Calu3 (cell line): ENCODE measurements at regions not wholly inside any gene's neighbourhood (a gene's known extent, or its start where the extent isn't known, plus 50 kb on each side); places are given as distances from the start of the nearest gene placed in this dataset.
A peak's percentile ranks its signal among the peaks of the same experiment; 100 is the strongest.

Experiments
- BruUV-seq: library from RNA; stranded (reverse); fragments of 400-500 nt; replicated peaks from 2 replicates; lab custom pipeline; 2021; lab: Mats Ljungman, UMichigan
- CTCF ChIA-PET: fragments of 300-600 bp; sonication (Branson Sonifier 250); formaldehyde crosslinking; loops from one replicate; lab custom pipeline; 2022; ENCODE audit warnings: antibody characterized with exemption; lab: Charles Lee
- DNase-seq: peaks from one replicate; pipeline ENCODE4 v3.0.0; 2022
- H3K27ac Mint-ChIP-seq: one replicate; pipeline ENCODE4 v1.8.0; 2022; ENCODE audit warnings: mixed read lengths; ENCODE audit not compliant: unreplicated experiment
- H3K27me3 Mint-ChIP-seq: one replicate; pipeline ENCODE4 v1.8.0; 2022; ENCODE audit warnings: mixed read lengths; ENCODE audit not compliant: unreplicated experiment
- H3K36me3 Mint-ChIP-seq: one replicate; pipeline ENCODE4 v1.8.0; 2022; ENCODE audit warnings: mild to moderate bottlenecking, moderate library complexity, mixed read lengths; ENCODE audit not compliant: insufficient read depth, unreplicated experiment
- H3K4me1 Mint-ChIP-seq: one replicate; pipeline ENCODE4 v1.8.0; 2022; ENCODE audit warnings: mild to moderate bottlenecking, low read depth, mixed read lengths; ENCODE audit not compliant: unreplicated experiment
- H3K4me3 Mint-ChIP-seq: one replicate; pipeline ENCODE4 v1.8.0; 2022; ENCODE audit warnings: mild to moderate bottlenecking, low read depth, moderate library complexity, mixed read lengths; ENCODE audit not compliant: unreplicated experiment
- H3K9me3 Mint-ChIP-seq: one replicate; pipeline ENCODE4 v1.8.0; 2022; ENCODE audit warnings: low read depth, mixed read lengths; ENCODE audit not compliant: unreplicated experiment
- intact Hi-C: fragments of 100-400 bp; cut with micrococcal nuclease; formaldehyde crosslinking; loops from one replicate; pipeline ENCODE4 v1.10.0; 2022; ENCODE audit not compliant: unreplicated experiment
- TF ChIP-seq, protein P1 (sequence below): fragments of 200-600 bp; IDR thresholded peaks from one replicate; pipeline ENCODE4 v1.8.0; 2022; ENCODE audit warnings: antibody characterized with exemption; ENCODE audit not compliant: unreplicated experiment

- Mint-ChIP-seq H3K9me3 (no peaks in the 10 kb centered on the region), H3K36me3 (no peaks in the 10 kb centered on the region), H3K4me3 (no peak overlapping the region), H3K27me3 (peaks cover 54% of the 10 kb centered on the region), H3K4me1 (no peaks in the 10 kb centered on the region), H3K27ac (no peak overlapping the region)
- CTCF ChIA-PET = no interaction called here
- intact Hi-C loops = no loop called here
- no peak for DNase-seq
- TF ChIP-seq, protein P1, sequence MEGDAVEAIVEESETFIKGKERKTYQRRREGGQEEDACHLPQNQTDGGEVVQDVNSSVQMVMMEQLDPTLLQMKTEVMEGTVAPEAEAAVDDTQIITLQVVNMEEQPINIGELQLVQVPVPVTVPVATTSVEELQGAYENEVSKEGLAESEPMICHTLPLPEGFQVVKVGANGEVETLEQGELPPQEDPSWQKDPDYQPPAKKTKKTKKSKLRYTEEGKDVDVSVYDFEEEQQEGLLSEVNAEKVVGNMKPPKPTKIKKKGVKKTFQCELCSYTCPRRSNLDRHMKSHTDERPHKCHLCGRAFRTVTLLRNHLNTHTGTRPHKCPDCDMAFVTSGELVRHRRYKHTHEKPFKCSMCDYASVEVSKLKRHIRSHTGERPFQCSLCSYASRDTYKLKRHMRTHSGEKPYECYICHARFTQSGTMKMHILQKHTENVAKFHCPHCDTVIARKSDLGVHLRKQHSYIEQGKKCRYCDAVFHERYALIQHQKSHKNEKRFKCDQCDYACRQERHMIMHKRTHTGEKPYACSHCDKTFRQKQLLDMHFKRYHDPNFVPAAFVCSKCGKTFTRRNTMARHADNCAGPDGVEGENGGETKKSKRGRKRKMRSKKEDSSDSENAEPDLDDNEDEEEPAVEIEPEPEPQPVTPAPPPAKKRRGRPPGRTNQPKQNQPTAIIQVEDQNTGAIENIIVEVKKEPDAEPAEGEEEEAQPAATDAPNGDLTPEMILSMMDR = no peak
- BruUV-seq = no TSS peak
Observed at GRCh38 chr9:89915187-89915586, 310.4 kb downstream of the GADD45G start.

GRCh38 chr9:89916001-89916597, 311.3 kb downstream of the GADD45G start:
- Mint-ChIP-seq H3K36me3 (no peaks in the 10 kb centered on the region), H3K4me3 (no peak overlapping the region), H3K9me3 (no peaks in the 10 kb centered on the region), H3K27ac (no peak overlapping the region), H3K4me1 (no peaks in the 10 kb centered on the region), H3K27me3 (peaks cover 54% of the 10 kb centered on the region)
- TF ChIP-seq, protein P1 = no peak
- no peak for DNase-seq
- no TSS peak for BruUV-seq
- intact Hi-C loops = no loop called here
- CTCF ChIA-PET = no interaction called here

DNA sequence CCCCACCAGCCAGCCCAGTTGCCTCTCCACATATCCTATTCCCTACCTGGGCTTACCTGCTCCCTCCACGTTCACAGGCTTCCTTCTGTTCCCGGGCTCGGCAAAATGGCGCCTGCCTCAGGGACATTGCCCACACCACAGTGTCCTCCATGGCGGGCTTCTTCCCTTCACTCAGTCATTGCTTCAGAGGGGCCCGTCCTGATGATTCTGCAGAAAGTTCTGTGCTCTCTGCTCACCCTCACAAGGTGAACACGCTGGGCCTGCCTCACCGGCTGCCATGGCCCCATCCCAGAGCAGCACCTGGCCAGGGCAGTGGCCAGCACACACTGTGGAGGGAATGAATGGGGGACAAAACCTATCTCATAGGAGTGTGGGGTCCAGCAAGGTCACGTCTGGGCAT, 313.0 kb downstream of the GADD45G start:
- Mint-ChIP-seq H3K36me3 (no peaks in the 10 kb centered on the region), H3K27ac (no peak overlapping the region), H3K4me1 (no peaks in the 10 kb centered on the region), H3K9me3 (no peaks in the 10 kb centered on the region), H3K4me3 (no peak overlapping the region), H3K27me3 (peaks cover 60% of the 10 kb centered on the region)
- CTCF ChIA-PET = interaction anchor here (1.0 kb wide), 1 partner anchor 21 kb away, joined by 3 read pairs; no protein-coding TSS in a partner anchor
- no peak for DNase-seq
- intact Hi-C loops = no loop called here
- TF ChIP-seq, protein P1 = no peak
- BruUV-seq = no TSS peak

DNA sequence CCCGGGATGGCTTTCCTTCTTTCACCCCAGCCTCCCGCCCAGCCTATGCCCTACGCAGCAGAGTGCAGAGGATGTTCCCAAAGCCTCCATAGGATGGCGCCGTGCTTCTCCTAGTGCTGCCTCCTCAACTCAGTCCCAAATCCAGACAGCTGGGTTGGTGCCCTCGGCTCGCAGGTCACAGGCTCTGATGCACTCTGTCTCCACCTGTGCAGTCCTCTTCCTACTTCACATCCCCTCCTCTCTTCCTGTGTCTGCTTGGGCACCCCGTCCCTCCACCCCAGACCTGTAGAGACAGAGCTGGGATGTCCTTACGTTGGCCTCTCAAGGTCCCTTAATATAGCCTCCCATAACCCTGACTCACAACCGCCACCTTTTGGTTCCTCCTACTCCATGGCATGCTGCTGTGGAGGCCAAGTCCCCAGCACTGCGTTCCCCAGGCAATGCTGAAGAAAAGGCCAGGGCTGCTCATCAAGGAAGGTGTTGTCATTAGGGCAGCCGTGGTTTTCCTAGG, 314.4 kb downstream of the GADD45G start:
- H3K4me3 Mint-ChIP-seq = no peak overlapping the region
- DNase-seq = peak; percentile 12
- CTCF ChIA-PET = interaction anchor here (0.6 to 1.0 kb wide), 2 partner anchors 29 to 316 kb away, joined by 3 to 5 read pairs; no protein-coding TSS in a partner anchor
- H3K9me3 Mint-ChIP-seq = no peaks in the 10 kb centered on the region
- no peaks in the 10 kb centered on the region for H3K4me1 Mint-ChIP-seq
- H3K36me3 Mint-ChIP-seq = no peaks in the 10 kb centered on the region
- TF ChIP-seq, protein P1 = no peak
- intact Hi-C loops = no loop called here
- no peak overlapping the region for H3K27ac Mint-ChIP-seq
- BruUV-seq = no TSS peak
- peaks cover 74% of the 10 kb centered on the region for H3K27me3 Mint-ChIP-seq
